NCI-H774 (cell line): ENCODE measurements at regions not wholly inside any gene's neighbourhood (a gene's known extent, or its start where the extent isn't known, plus 50 kb on each side); places are given as distances from the start of the nearest gene placed in this dataset.
"Not testable (repeated sequence)": the region's sequence is repeated elsewhere in the genome, so short reads cannot be mapped to it uniquely, and the experiment has no call there.

ENCODE experiments used
- DNase-seq: peaks from one replicate; lab custom pipeline; 2025; lab: John Stamatoyannopoulos, UW

- DNase-seq = peak; percentile 7
These were observed 1093.1 kb downstream of the MRPL39 start for GRCh38 chr21:24514081-24514733.

- no peak for DNase-seq
These were observed 1098.2 kb downstream of the MRPL39 start for GRCh38 chr21:24509131-24509530.

- no peak for DNase-seq
These were observed 1120.3 kb downstream of the MRPL39 start for GRCh38 chr21:24486973-24487372.

- DNase-seq = not testable (repeated sequence)
These were observed 1123.9 kb downstream of the MRPL39 start for GRCh38 chr21:24483361-24483760.

- DNase-seq = no peak
These were observed 1136.4 kb downstream of the MRPL39 start for GRCh38 chr21:24470852-24471251.

GRCh38 chr21:24456358-24456757 lies 1150.9 kb downstream of the MRPL39 start:
- no peak for DNase-seq

GRCh38 chr21:24450119-24450518 lies 1157.2 kb downstream of the MRPL39 start:
- DNase-seq = no peak

GRCh38 chr21:24445517-24445916 lies 1161.8 kb downstream of the MRPL39 start:
- DNase-seq = no peak

- no peak for DNase-seq
These were observed 1162.5 kb downstream of the MRPL39 start for GRCh38 chr21:24444736-24445135.

GRCh38 chr21:24436236-24436635 lies 1171.0 kb downstream of the MRPL39 start:
- no peak for DNase-seq

GRCh38 chr21:24428591-24429199 lies 1178.6 kb downstream of the MRPL39 start:
- DNase-seq = no peak

- no peak for DNase-seq
These were observed 1182.5 kb downstream of the MRPL39 start for GRCh38 chr21:24424776-24425175.

- DNase-seq = no peak
These were observed 1183.7 kb downstream of the MRPL39 start for GRCh38 chr21:24423546-24423945.

GRCh38 chr21:24420689-24421088 lies 1186.6 kb downstream of the MRPL39 start:
- no peak for DNase-seq

GRCh38 chr21:24419641-24420040 lies 1187.6 kb downstream of the MRPL39 start:
- DNase-seq = not testable (repeated sequence)

GRCh38 chr21:24418671-24419070 lies 1188.6 kb downstream of the MRPL39 start:
- DNase-seq = no peak

- no peak for DNase-seq
These were observed 1195.9 kb downstream of the MRPL39 start for GRCh38 chr21:24411429-24411828.

GRCh38 chr21:24403221-24403620 lies 1204.1 kb downstream of the MRPL39 start:
- no peak for DNase-seq

- DNase-seq = no peak
These were observed 1211.9 kb downstream of the MRPL39 start for GRCh38 chr21:24395320-24395923.

GRCh38 chr21:24375201-24375600 lies 1232.1 kb downstream of the MRPL39 start:
- no peak for DNase-seq

- DNase-seq = no peak
These were observed 1234.8 kb downstream of the MRPL39 start for GRCh38 chr21:24372506-24372905.

- no peak for DNase-seq
These were observed 1237.5 kb downstream of the MRPL39 start for GRCh38 chr21:24369746-24370145.

GRCh38 chr21:24369278-24369677 lies 1238.0 kb downstream of the MRPL39 start:
- no peak for DNase-seq

GRCh38 chr21:24367936-24368335 lies 1239.3 kb downstream of the MRPL39 start:
- no peak for DNase-seq
